Astrocyte (in vitro differentiated cells and primary cell): ENCODE measurements at regions not wholly inside any gene's neighbourhood (a gene's known extent, or its start where the extent isn't known, plus 50 kb on each side); places are given as distances from the start of the nearest gene placed in this dataset.

Experiments
- EZH2 ChIP-seq: IDR thresholded peaks from 2 replicates; pipeline ENCODE4 v1.6.1; 2012; ENCODE audit warnings: mild to moderate bottlenecking, low read length, inconsistent platforms; ENCODE audit not compliant: insufficient read depth
- TF ChIP-seq, protein P1 (sequence below): IDR thresholded peaks from 2 replicates; pipeline ENCODE4 v1.5.1; 2011; ENCODE audit warnings: low read depth, mild to moderate bottlenecking, inconsistent platforms, low read length, moderate library complexity; ENCODE audit not compliant: insufficient read depth

- no peak for TF ChIP-seq EZH2
- TF ChIP-seq, protein P1, sequence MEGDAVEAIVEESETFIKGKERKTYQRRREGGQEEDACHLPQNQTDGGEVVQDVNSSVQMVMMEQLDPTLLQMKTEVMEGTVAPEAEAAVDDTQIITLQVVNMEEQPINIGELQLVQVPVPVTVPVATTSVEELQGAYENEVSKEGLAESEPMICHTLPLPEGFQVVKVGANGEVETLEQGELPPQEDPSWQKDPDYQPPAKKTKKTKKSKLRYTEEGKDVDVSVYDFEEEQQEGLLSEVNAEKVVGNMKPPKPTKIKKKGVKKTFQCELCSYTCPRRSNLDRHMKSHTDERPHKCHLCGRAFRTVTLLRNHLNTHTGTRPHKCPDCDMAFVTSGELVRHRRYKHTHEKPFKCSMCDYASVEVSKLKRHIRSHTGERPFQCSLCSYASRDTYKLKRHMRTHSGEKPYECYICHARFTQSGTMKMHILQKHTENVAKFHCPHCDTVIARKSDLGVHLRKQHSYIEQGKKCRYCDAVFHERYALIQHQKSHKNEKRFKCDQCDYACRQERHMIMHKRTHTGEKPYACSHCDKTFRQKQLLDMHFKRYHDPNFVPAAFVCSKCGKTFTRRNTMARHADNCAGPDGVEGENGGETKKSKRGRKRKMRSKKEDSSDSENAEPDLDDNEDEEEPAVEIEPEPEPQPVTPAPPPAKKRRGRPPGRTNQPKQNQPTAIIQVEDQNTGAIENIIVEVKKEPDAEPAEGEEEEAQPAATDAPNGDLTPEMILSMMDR, result no peak
These were observed 359.7 kb downstream of the FAM181B start for GRCh38 chr11:82373781-82374542.
